Kidney (tissue), 13 donors: ENCODE measurements at regions not wholly inside any gene's neighbourhood (a gene's known extent, or its start where the extent isn't known, plus 50 kb on each side); places are given as distances from the start of the nearest gene placed in this dataset.
A peak's percentile ranks its signal among the peaks of the same experiment; 100 is the strongest.
"Not testable (repeated sequence)": the region's sequence is repeated elsewhere in the genome, so short reads cannot be mapped to it uniquely, and the experiment has no call there.

Experiments
- DNase-seq, 5 donors: peaks; one replicate each; pipeline ENCODE4 v3.0.0-alpha.2; 2013 to 2020
- FAIRE-seq: peaks from 2 replicates; lab custom pipeline; 2012; peaks lifted over from hg19 to GRCh38; lab: Jason Lieb, UNC
- H3K27ac ChIP-seq, 2 donors: one replicate each; pipeline ENCODE4 v1.7.0; 2013; ENCODE audit warnings: low read depth in 2 of 2, low read length in 2 of 2, inconsistent platforms in 1 of 2
- H3K27me3 ChIP-seq: one replicate; pipeline ENCODE4 v1.7.1; 2013; ENCODE audit warnings: low read length, inconsistent platforms; ENCODE audit not compliant: control insufficient read depth, insufficient read depth
- H3K36me3 ChIP-seq, 3 donors: one replicate each; pipeline versions ENCODE4 v1.7.0 to v1.7.1; 2013; ENCODE audit warnings: low read length in 3 of 3, control low read depth in 1 of 3, inconsistent platforms in 1 of 3; ENCODE audit not compliant: insufficient read depth in 3 of 3, control insufficient read depth in 2 of 3
- H3K4me1 ChIP-seq, 3 donors: one replicate each; pipeline versions ENCODE4 v1.7.0 to v1.7.1; 2013; ENCODE audit warnings: low read length in 3 of 3, inconsistent platforms in 1 of 3, low read depth in 1 of 3; ENCODE audit not compliant: control insufficient read depth in 2 of 3, insufficient read depth in 2 of 3
- H3K4me3 ChIP-seq, 3 donors: one replicate each; pipeline versions ENCODE4 v1.7.0 to v1.8.1; 2013; ENCODE audit warnings: low read length in 3 of 3, control low read depth in 1 of 3, inconsistent platforms in 1 of 3
- H3K9ac ChIP-seq, 3 donors: one replicate each; pipeline versions ENCODE4 v1.7.0 to v1.7.1; 2013; ENCODE audit warnings: low read length in 3 of 3, control low read depth in 1 of 3, inconsistent platforms in 1 of 3
- H3K9me3 ChIP-seq, 3 donors: one replicate each; pipeline versions ENCODE4 v1.7.0 to v1.7.1; 2013; ENCODE audit warnings: low read length in 3 of 3, control low read depth in 1 of 3, inconsistent platforms in 1 of 3; ENCODE audit not compliant: control insufficient read depth in 2 of 3, insufficient read depth in 1 of 3
- CTCF ChIP-seq: IDR thresholded peaks from 3 replicates; pipeline ENCODE4 v1.5.1; 2012; ENCODE audit warnings: mild to moderate bottlenecking, moderate library complexity, borderline replicate concordance; ENCODE audit not compliant: insufficient read depth; ENCODE audit errors: extremely low read depth
- intact Hi-C: fragments of 100-400 bp; cut with DNase I; formaldehyde crosslinking; loops from one replicate; pipeline ENCODE4 v1.11.1; 2022
- donor health status: control.
- donor health status: control.
- donor health status: control.
- donor health status: control.
- donor health status: control.
- donor health status: DM: yes; HTN: yes; CAD: no.
- donor health status: Normal renal cell carcinoma (clear cell type).

- H3K9me3 ChIP-seq, result no peaks in the 10 kb centered on the region
- no peaks in the 10 kb centered on the region for H3K27me3 ChIP-seq
- DNase-seq (no peak), FAIRE-seq (no peak)
- intact Hi-C loops, result no loop called here
- no peak for TF ChIP-seq CTCF
- no peak overlapping the region for H3K9ac ChIP-seq
- no peak overlapping the region for H3K4me3 ChIP-seq
- no peaks in the 10 kb centered on the region for H3K36me3 ChIP-seq
- H3K4me1 ChIP-seq, result no peaks in the 10 kb centered on the region
- no peak overlapping the region for H3K27ac ChIP-seq
Measured at GRCh38 chr1:90220496-90220895, 225.6 kb downstream of the ZNF326 start.

GRCh38 chr1:90219166-90219871 is 224.4 kb downstream of the ZNF326 start:
- H3K36me3 ChIP-seq, H3K4me1 ChIP-seq, DNase-seq, H3K9ac ChIP-seq, FAIRE-seq, H3K27ac ChIP-seq, intact Hi-C loops, H3K9me3 ChIP-seq, H3K27me3 ChIP-seq: not testable (repeated sequence)
- peak overlapping the region in 2 of 3 donors; percentile 22 to 45 for H3K4me3 ChIP-seq

- Histone ChIP-seq H3K9ac (no peak overlapping the region), H3K9me3 (no peaks in the 10 kb centered on the region), H3K27me3 (no peaks in the 10 kb centered on the region), H3K4me1 (no peaks in the 10 kb centered on the region), H3K27ac (no peak overlapping the region), H3K4me3 (no peak overlapping the region), H3K36me3 (no peaks in the 10 kb centered on the region)
- no peak for TF ChIP-seq CTCF
- DNase-seq (no peak), FAIRE-seq (no peak)
- intact Hi-C loops, result no loop called here
Measured at GRCh38 chr1:90210633-90211491, 216.0 kb downstream of the ZNF326 start.

GRCh38 chr1:90208949-90209348 is 214.0 kb downstream of the ZNF326 start:
- no peak for DNase-seq
- H3K4me1 ChIP-seq, result no peaks in the 10 kb centered on the region
- H3K9me3 ChIP-seq, result no peaks in the 10 kb centered on the region
- intact Hi-C loops, result no loop called here
- H3K4me3 ChIP-seq, result no peak overlapping the region
- FAIRE-seq, result no peak
- H3K27ac ChIP-seq, result no peak overlapping the region
- H3K36me3 ChIP-seq, result no peaks in the 10 kb centered on the region
- no peak overlapping the region for H3K9ac ChIP-seq
- no peaks in the 10 kb centered on the region for H3K27me3 ChIP-seq
- no peak for TF ChIP-seq CTCF
